Vagina (tissue), 2 donors: ENCODE measurements at regions not wholly inside any gene's neighbourhood (a gene's known extent, or its start where the extent isn't known, plus 50 kb on each side); places are given as distances from the start of the nearest gene placed in this dataset.

Experiments used
- CTCF ChIP-seq, 3 experiments: fragments of 450-650 bp in 2 of 3; fragments of 200-600 bp in 1 of 3; sonication (generic) in 1 of 3; IDR thresholded peaks; one replicate each; pipeline ENCODE4 v1.5.1; 2017 to 2019; ENCODE audit warnings: antibody characterized with exemption in 3 of 3, mild to moderate bottlenecking in 2 of 3, moderate library complexity in 2 of 3
- POLR2AphosphoS5 ChIP-seq, 2 donors: sonication (generic); formaldehyde crosslinking; IDR thresholded peaks; one replicate each; pipeline ENCODE4 v1.9.0; 2017; ENCODE audit warnings: antibody characterized with exemption in 2 of 2, mild to moderate bottlenecking in 2 of 2, low read depth in 1 of 2; ENCODE audit not compliant: insufficient read depth in 1 of 2

- no peak for TF ChIP-seq POLR2AphosphoS5 (IDR thresholded peaks at IDR 0.05; ENCODE audit: insufficient read depth in 1 of 2, low read depth in 1 of 2)
- no peak for TF ChIP-seq CTCF (IDR thresholded peaks at IDR 0.05)
Observed at GRCh38 chr12:127496255-127496654, 770.7 kb upstream of the TMEM132C start.
